Neural cell (in vitro differentiated cells): ENCODE measurements at regions not wholly inside any gene's neighbourhood (a gene's known extent, or its start where the extent isn't known, plus 50 kb on each side); places are given as distances from the start of the nearest gene placed in this dataset.

Experiments
- H2AFZ ChIP-seq: fragments of 200-600, 300-800 bp; sonication (generic), shearing (Covaris generic); 2 replicates; pipeline ENCODE4 v1.6.0; 2014; ENCODE audit warnings: low read depth, mild to moderate bottlenecking, antibody characterized with exemption, low read length, moderate library complexity
- H3F3A ChIP-seq: fragments of 200-600 bp; shearing (Covaris generic); 2 replicates; pipeline ENCODE4 v1.6.1; 2016; ENCODE audit warnings: mild to moderate bottlenecking, moderate library complexity, mixed read lengths, antibody characterized with exemption, low read length; ENCODE audit not compliant: insufficient read depth, poor library complexity, severe bottlenecking
- H3K27ac ChIP-seq: fragments of 200-600, 300-800 bp; sonication (generic), shearing (Covaris generic); 2 replicates; pipeline ENCODE4 v1.5.1; 2014; ENCODE audit warnings: mild to moderate bottlenecking, low read length, moderate library complexity
- H3K27me3 ChIP-seq: fragments of 300-800, 200-600 bp; sonication (generic), shearing (Covaris generic); 2 replicates; pipeline ENCODE4 v1.6.0; 2014; ENCODE audit warnings: mild to moderate bottlenecking, low read depth, low read length, moderate library complexity; ENCODE audit not compliant: insufficient read depth
- H3K36me3 ChIP-seq: fragments of 300-800, 200-600 bp; sonication (generic), shearing (Covaris generic); 2 replicates; pipeline ENCODE4 v1.5.1; 2014; ENCODE audit warnings: mild to moderate bottlenecking, antibody characterized with exemption, low read length, moderate library complexity; ENCODE audit not compliant: insufficient read depth
- H3K4me2 ChIP-seq: fragments of 300-800, 200-600 bp; sonication (generic), shearing (Covaris generic); 2 replicates; pipeline ENCODE4 v1.6.0; 2014; ENCODE audit warnings: mild to moderate bottlenecking, low read length
- H3K4me3 ChIP-seq: fragments of 300-800, 200-600 bp; sonication (generic), shearing (Covaris generic); 2 replicates; pipeline ENCODE4 v1.5.1; 2014; ENCODE audit warnings: mild to moderate bottlenecking, low read length, moderate library complexity
- H3K79me2 ChIP-seq: fragments of 200-600 bp; shearing (Covaris generic); replicated peaks from 2 replicates; pipeline ENCODE4 v1.6.0; 2014; ENCODE audit warnings: mild to moderate bottlenecking, low read length, moderate library complexity; ENCODE audit not compliant: insufficient read depth
- H3K9ac ChIP-seq: fragments of 300-800, 200-600 bp; sonication (generic), shearing (Covaris generic); 2 replicates; pipeline ENCODE4 v1.6.1; 2016; ENCODE audit warnings: mild to moderate bottlenecking, low read length, mixed read lengths
- H3K9me2 ChIP-seq: fragments of 200-600 bp; shearing (Covaris generic); 2 replicates; pipeline ENCODE4 v1.6.1; 2016; ENCODE audit warnings: mild to moderate bottlenecking, low read length, mixed read lengths; ENCODE audit not compliant: insufficient read depth
- H3K9me3 ChIP-seq: fragments of 200-600, 300-800 bp; sonication (generic), shearing (Covaris generic); 2 replicates; pipeline ENCODE4 v1.6.1; 2016; ENCODE audit warnings: mild to moderate bottlenecking, mixed run types, low read length, moderate library complexity, mixed read lengths
- H4K20me1 ChIP-seq: fragments of 200-600 bp; shearing (Covaris generic); 2 replicates; pipeline ENCODE4 v1.6.1; 2016; ENCODE audit warnings: mild to moderate bottlenecking, mixed run types; ENCODE audit not compliant: insufficient read depth
- EP300 ChIP-seq: fragments of 450-650 bp; conservative IDR thresholded peaks from 2 replicates; pipeline ENCODE4 v1.6.1; 2014; ENCODE audit warnings: antibody characterized with exemption, mild to moderate bottlenecking, moderate library complexity; ENCODE audit not compliant: poor library complexity, severe bottlenecking
- EZH2 ChIP-seq: fragments of 200-600, 300-800 bp; shearing (Covaris generic), sonication (generic); IDR thresholded peaks from 2 replicates; pipeline ENCODE4 v1.6.1; 2014; ENCODE audit warnings: antibody characterized with exemption, low read length, borderline replicate concordance, mild to moderate bottlenecking; ENCODE audit not compliant: insufficient read depth, poor library complexity, severe bottlenecking
- MXI1 ChIP-seq: fragments of 450-650 bp; conservative IDR thresholded peaks from 2 replicates; pipeline ENCODE4 v1.6.1; 2014; ENCODE audit warnings: antibody characterized with exemption, mild to moderate bottlenecking; ENCODE audit not compliant: poor library complexity, severe bottlenecking
- POLR2AphosphoS5 ChIP-seq: IDR thresholded peaks from 2 replicates; pipeline ENCODE4 v1.6.1; 2012
- RAD21 ChIP-seq: fragments of 450-650 bp; conservative IDR thresholded peaks from 2 replicates; pipeline ENCODE4 v1.6.1; 2014; ENCODE audit warnings: antibody characterized with exemption, mild to moderate bottlenecking, moderate library complexity
- SMC3 ChIP-seq: fragments of 450-650 bp; conservative IDR thresholded peaks from 2 replicates; pipeline ENCODE4 v1.6.1; 2014; ENCODE audit warnings: antibody characterized with exemption, mild to moderate bottlenecking, moderate library complexity; ENCODE audit not compliant: poor library complexity
- TAF1 ChIP-seq: IDR thresholded peaks from 2 replicates; pipeline ENCODE4 v1.6.1; 2012; ENCODE audit warnings: low read depth
- TF ChIP-seq, protein P1 (sequence below): fragments of 450-650 bp; IDR thresholded peaks from 2 replicates; pipeline ENCODE4 v1.5.1; 2014; ENCODE audit warnings: antibody characterized with exemption, mild to moderate bottlenecking, moderate library complexity; ENCODE audit not compliant: poor library complexity, severe bottlenecking
- TF ChIP-seq, protein P2 (sequence below): IDR thresholded peaks from 2 replicates; pipeline ENCODE4 v1.6.1; 2012; ENCODE audit warnings: borderline replicate concordance

DNA sequence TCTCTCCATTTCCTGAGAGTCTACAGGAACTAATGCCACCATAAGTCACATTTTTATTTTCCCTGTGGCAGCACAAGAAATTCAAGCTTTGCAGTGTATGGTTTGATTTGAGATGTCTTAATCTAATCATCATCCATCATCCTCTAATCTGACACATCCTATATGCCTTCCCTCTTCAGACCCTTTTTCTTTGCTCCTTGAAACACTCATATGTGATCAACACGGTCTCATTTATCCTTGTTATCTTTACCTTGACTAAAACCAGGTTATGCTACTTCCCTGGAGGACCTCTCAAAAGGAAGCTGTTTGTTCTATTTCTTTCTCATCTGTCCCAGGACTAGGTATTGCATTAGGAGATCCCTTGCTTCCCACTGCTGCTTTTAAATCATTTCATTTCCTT lies 146.9 kb upstream of the MRPS30 start:
- H2AFZ ChIP-seq, result no peak overlapping the region
- no peaks in the 10 kb centered on the region for H4K20me1 ChIP-seq
- H3K9ac ChIP-seq, result no peak overlapping the region
- TF ChIP-seq, protein P1, sequence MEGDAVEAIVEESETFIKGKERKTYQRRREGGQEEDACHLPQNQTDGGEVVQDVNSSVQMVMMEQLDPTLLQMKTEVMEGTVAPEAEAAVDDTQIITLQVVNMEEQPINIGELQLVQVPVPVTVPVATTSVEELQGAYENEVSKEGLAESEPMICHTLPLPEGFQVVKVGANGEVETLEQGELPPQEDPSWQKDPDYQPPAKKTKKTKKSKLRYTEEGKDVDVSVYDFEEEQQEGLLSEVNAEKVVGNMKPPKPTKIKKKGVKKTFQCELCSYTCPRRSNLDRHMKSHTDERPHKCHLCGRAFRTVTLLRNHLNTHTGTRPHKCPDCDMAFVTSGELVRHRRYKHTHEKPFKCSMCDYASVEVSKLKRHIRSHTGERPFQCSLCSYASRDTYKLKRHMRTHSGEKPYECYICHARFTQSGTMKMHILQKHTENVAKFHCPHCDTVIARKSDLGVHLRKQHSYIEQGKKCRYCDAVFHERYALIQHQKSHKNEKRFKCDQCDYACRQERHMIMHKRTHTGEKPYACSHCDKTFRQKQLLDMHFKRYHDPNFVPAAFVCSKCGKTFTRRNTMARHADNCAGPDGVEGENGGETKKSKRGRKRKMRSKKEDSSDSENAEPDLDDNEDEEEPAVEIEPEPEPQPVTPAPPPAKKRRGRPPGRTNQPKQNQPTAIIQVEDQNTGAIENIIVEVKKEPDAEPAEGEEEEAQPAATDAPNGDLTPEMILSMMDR, result no peak
- TF ChIP-seq RAD21, result no peak
- TF ChIP-seq EZH2, result no peak
- TF ChIP-seq POLR2AphosphoS5, result no peak
- no peak for TF ChIP-seq TAF1
- TF ChIP-seq SMC3, result no peak
- TF ChIP-seq EP300, result no peak
- no peak for TF ChIP-seq MXI1
- TF ChIP-seq, protein P2, sequence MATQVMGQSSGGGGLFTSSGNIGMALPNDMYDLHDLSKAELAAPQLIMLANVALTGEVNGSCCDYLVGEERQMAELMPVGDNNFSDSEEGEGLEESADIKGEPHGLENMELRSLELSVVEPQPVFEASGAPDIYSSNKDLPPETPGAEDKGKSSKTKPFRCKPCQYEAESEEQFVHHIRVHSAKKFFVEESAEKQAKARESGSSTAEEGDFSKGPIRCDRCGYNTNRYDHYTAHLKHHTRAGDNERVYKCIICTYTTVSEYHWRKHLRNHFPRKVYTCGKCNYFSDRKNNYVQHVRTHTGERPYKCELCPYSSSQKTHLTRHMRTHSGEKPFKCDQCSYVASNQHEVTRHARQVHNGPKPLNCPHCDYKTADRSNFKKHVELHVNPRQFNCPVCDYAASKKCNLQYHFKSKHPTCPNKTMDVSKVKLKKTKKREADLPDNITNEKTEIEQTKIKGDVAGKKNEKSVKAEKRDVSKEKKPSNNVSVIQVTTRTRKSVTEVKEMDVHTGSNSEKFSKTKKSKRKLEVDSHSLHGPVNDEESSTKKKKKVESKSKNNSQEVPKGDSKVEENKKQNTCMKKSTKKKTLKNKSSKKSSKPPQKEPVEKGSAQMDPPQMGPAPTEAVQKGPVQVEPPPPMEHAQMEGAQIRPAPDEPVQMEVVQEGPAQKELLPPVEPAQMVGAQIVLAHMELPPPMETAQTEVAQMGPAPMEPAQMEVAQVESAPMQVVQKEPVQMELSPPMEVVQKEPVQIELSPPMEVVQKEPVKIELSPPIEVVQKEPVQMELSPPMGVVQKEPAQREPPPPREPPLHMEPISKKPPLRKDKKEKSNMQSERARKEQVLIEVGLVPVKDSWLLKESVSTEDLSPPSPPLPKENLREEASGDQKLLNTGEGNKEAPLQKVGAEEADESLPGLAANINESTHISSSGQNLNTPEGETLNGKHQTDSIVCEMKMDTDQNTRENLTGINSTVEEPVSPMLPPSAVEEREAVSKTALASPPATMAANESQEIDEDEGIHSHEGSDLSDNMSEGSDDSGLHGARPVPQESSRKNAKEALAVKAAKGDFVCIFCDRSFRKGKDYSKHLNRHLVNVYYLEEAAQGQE, result no peak
- H3F3A ChIP-seq, result no peaks in the 10 kb centered on the region
- no peak overlapping the region for H3K4me3 ChIP-seq
- H3K27ac ChIP-seq, result no peak overlapping the region
- no peaks in the 10 kb centered on the region for H3K9me2 ChIP-seq
- no peaks in the 10 kb centered on the region for H3K9me3 ChIP-seq
- H3K79me2 ChIP-seq, result no peaks in the 10 kb centered on the region
- no peaks in the 10 kb centered on the region for H3K36me3 ChIP-seq
- H3K27me3 ChIP-seq, result no peaks in the 10 kb centered on the region
- H3K4me2 ChIP-seq, result no peak overlapping the region

DNA sequence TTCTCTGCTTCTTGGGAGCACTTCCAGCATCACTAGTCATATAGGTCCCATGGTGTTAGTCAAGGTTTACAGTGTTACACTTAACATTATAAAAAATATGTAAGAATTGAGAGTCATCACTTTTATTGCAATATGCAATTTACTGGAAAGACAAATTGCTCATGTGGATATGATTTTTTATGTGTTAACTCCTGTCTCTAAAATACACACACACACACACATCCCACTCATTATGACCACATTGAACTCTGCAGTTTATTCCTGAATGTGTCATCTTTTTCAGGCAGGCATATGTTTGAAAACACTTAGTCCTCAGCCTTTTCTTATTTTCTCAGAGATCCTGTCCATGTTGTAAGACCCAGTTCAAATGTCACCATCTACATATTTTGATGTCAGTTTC lies 148.5 kb upstream of the MRPS30 start:
- Histone ChIP-seq H3K9me3 (no peaks in the 10 kb centered on the region), H2AFZ (no peak overlapping the region), H3K4me3 (no peak overlapping the region), H3K4me2 (no peak overlapping the region), H4K20me1 (no peaks in the 10 kb centered on the region), H3F3A (no peaks in the 10 kb centered on the region), H3K79me2 (no peaks in the 10 kb centered on the region), H3K27ac (no peak overlapping the region), H3K9me2 (no peaks in the 10 kb centered on the region), H3K9ac (no peak overlapping the region), H3K36me3 (no peaks in the 10 kb centered on the region), H3K27me3 (no peaks in the 10 kb centered on the region)
- no peak for TF ChIP-seq RAD21
- no peak for TF ChIP-seq EP300
- no peak for TF ChIP-seq POLR2AphosphoS5
- no peak for TF ChIP-seq EZH2
- TF ChIP-seq, protein P2, result no peak
- TF ChIP-seq SMC3, result no peak
- no peak for TF ChIP-seq MXI1
